ENCODE measurements at regions not wholly inside any gene's neighbourhood (a gene's known extent, or its start where the extent isn't known, plus 50 kb on each side); places are given as distances from the start of the nearest gene placed in this dataset.

- intact Hi-C loops (cut with DNase I): no loop called here
- H3K4me1 ChIP-seq (replicated peaks): no peaks in the 10 kb centered on the region
- 77% methylated on average over 23 of the region's 23 CpGs for WGBS
Observed at GRCh38 chr17:83199500-83200201, 120.2 kb downstream of the METRNL start.

GRCh38 chr17:83200231-83200699, 120.9 kb downstream of the METRNL start:
- Histone ChIP-seq H3K9me3 (no peaks in the 10 kb centered on the region), H3K27ac (peak overlapping the region; percentile 30 to 41), H3K27me3 (replicated peaks; ENCODE audit: insufficient read depth) (no peaks in the 10 kb centered on the region), H3K36me3 (no peaks in the 10 kb centered on the region), H3K4me1 (replicated peaks) (no peaks in the 10 kb centered on the region), H3K4me3 (no peak overlapping the region)
- TF ChIP-seq POLR2AphosphoS5 (IDR thresholded peaks at IDR 0.05) (no peak), POLR2A (IDR thresholded peaks at IDR 0.05) (no peak)
- TF ChIP-seq, protein P1, sequence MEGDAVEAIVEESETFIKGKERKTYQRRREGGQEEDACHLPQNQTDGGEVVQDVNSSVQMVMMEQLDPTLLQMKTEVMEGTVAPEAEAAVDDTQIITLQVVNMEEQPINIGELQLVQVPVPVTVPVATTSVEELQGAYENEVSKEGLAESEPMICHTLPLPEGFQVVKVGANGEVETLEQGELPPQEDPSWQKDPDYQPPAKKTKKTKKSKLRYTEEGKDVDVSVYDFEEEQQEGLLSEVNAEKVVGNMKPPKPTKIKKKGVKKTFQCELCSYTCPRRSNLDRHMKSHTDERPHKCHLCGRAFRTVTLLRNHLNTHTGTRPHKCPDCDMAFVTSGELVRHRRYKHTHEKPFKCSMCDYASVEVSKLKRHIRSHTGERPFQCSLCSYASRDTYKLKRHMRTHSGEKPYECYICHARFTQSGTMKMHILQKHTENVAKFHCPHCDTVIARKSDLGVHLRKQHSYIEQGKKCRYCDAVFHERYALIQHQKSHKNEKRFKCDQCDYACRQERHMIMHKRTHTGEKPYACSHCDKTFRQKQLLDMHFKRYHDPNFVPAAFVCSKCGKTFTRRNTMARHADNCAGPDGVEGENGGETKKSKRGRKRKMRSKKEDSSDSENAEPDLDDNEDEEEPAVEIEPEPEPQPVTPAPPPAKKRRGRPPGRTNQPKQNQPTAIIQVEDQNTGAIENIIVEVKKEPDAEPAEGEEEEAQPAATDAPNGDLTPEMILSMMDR (IDR thresholded peaks at IDR 0.05): no peak
- WGBS: 42% methylated on average over 21 of the region's 21 CpGs
- peak; percentile 51 for DNase-seq (ENCODE audit: low spot score)
- intact Hi-C loops (cut with DNase I): no loop called here

More at GRCh38 chr17:83199500-83200201, 120.2 kb downstream of the METRNL start:
- no peaks in the 10 kb centered on the region for H3K36me3 ChIP-seq
- no peaks in the 10 kb centered on the region for H3K27me3 ChIP-seq (replicated peaks; ENCODE audit: insufficient read depth)
- H3K27ac ChIP-seq: peak overlapping the region in 1 of 2 donors; percentile 41
- H3K4me3 ChIP-seq: no peak overlapping the region
- TF ChIP-seq, protein P1 (IDR thresholded peaks at IDR 0.05): no peak
- TF ChIP-seq POLR2A (IDR thresholded peaks at IDR 0.05): no peak
- peak; percentile 3 for TF ChIP-seq POLR2AphosphoS5 (IDR thresholded peaks at IDR 0.05)
- DNase-seq (ENCODE audit: low spot score): no peak
- H3K9me3 ChIP-seq: no peaks in the 10 kb centered on the region

DNA sequence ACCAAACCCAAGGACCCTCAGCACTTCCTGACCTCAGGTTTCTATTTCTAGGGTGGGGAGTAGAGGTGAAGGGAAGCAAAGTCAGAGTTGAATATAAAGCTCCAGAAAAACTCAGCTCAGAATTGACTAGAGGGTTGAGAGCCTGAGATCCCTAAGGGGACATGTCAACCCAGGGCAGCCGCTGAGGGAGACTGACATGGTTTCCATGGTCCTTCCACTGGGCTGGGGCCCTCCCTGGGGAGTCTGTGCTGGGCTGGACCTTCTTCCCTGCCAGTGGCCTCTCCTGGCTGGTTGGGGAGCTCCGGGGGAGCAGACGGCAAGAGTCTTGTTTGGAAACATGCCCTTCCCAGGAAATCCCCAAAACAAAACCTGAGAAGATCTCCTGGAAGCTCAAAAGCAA, 121.3 kb downstream of the METRNL start:
- TF ChIP-seq, protein P1 (IDR thresholded peaks at IDR 0.05): no peak
- no peak for TF ChIP-seq POLR2AphosphoS5 (IDR thresholded peaks at IDR 0.05)
- peak overlapping the region; percentile 30 to 41 for H3K27ac ChIP-seq
- no peak overlapping the region for H3K4me3 ChIP-seq
- H3K27me3 ChIP-seq (replicated peaks; ENCODE audit: insufficient read depth): no peaks in the 10 kb centered on the region
- intact Hi-C loops (cut with DNase I): no loop called here
- no peaks in the 10 kb centered on the region for H3K36me3 ChIP-seq
- H3K4me1 ChIP-seq (replicated peaks): no peaks in the 10 kb centered on the region
- no peak for DNase-seq (ENCODE audit: low spot score)
- 53% methylated on average over 3 of the region's 3 CpGs for WGBS
- H3K9me3 ChIP-seq: no peaks in the 10 kb centered on the region

- TF ChIP-seq, protein P1 (IDR thresholded peaks at IDR 0.05): no peak
- no peak for TF ChIP-seq POLR2AphosphoS5 (IDR thresholded peaks at IDR 0.05)
- no peak for TF ChIP-seq POLR2A (IDR thresholded peaks at IDR 0.05)
- H3K4me1 ChIP-seq (replicated peaks): no peaks in the 10 kb centered on the region
- intact Hi-C loops (cut with DNase I): no loop called here
- H3K4me3 ChIP-seq: no peak overlapping the region
- no peaks in the 10 kb centered on the region for H3K36me3 ChIP-seq
- DNase-seq (ENCODE audit: low spot score): peak; percentile 2
- H3K27me3 ChIP-seq (replicated peaks; ENCODE audit: insufficient read depth): no peaks in the 10 kb centered on the region
- H3K9me3 ChIP-seq: no peaks in the 10 kb centered on the region
- peak overlapping the region in 1 of 2 donors; percentile 41 for H3K27ac ChIP-seq
- WGBS: 82% methylated on average over 9 of the region's 9 CpGs
Observed at GRCh38 chr17:83201206-83202001, 122.0 kb downstream of the METRNL start.
